GM12873 (cell line): ENCODE measurements at regions not wholly inside any gene's neighbourhood (a gene's known extent, or its start where the extent isn't known, plus 50 kb on each side); places are given as distances from the start of the nearest gene placed in this dataset.

ENCODE experiments used
- TF ChIP-seq, protein P1 (sequence below): IDR thresholded peaks from 2 replicates; pipeline ENCODE4 v1.5.1; 2012; ENCODE audit warnings: low read depth, mild to moderate bottlenecking, moderate library complexity, low read length, control low read depth; ENCODE audit not compliant: insufficient read depth; ENCODE audit errors: missing control alignments

DNA sequence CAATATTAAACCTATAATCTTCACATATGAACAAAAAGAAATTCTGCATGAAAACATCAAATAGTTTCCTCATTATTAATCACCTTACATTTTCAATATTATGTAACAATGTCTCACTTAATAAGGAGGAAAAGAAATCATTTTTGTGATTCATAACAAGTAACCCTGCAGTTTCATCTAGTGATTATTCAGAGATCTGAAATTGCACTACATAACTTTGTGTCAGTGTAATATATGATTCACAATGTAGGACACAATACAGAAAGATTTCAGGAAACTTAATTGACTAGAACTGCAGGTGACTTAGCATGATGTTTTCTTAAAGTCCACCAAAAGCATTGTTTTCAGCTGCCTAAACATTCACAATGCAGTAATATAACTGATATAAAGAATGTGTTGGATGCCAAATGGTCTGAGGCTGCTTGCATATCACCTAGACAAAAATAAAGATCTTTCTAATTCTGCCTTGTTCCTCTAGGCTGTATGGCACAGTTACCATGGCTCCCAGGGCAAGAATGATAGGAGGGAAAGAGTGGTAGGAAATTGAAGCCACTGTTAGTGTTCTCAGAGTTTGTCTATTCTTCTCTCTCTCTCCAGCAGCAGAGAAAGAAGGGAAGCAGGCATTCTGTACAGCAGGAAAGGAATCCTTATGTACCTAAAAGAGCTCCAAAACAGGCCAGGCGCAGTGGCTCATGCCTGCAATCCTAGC is 366.6 kb downstream of the FSIP2 start:
- TF ChIP-seq, protein P1, sequence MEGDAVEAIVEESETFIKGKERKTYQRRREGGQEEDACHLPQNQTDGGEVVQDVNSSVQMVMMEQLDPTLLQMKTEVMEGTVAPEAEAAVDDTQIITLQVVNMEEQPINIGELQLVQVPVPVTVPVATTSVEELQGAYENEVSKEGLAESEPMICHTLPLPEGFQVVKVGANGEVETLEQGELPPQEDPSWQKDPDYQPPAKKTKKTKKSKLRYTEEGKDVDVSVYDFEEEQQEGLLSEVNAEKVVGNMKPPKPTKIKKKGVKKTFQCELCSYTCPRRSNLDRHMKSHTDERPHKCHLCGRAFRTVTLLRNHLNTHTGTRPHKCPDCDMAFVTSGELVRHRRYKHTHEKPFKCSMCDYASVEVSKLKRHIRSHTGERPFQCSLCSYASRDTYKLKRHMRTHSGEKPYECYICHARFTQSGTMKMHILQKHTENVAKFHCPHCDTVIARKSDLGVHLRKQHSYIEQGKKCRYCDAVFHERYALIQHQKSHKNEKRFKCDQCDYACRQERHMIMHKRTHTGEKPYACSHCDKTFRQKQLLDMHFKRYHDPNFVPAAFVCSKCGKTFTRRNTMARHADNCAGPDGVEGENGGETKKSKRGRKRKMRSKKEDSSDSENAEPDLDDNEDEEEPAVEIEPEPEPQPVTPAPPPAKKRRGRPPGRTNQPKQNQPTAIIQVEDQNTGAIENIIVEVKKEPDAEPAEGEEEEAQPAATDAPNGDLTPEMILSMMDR: no peak

DNA sequence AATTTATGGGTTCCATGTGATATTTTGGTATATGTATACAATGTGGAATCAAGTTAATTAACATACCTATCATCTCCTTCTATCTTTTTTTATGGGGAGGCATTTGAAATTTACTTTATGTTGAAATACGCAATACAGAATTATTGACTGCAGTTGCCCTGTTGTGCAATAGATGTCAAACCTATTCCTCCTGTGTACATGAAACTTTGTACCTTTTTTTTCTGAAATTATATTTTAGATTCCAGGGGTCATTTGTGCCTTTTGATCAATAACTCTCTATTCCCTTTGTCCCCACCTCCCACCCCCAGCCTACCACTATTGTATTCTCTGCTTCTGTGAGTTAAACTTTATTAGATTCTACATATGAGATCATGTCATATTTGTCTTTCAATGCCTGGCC is 369.9 kb downstream of the FSIP2 start:
- TF ChIP-seq, protein P1: no peak

DNA sequence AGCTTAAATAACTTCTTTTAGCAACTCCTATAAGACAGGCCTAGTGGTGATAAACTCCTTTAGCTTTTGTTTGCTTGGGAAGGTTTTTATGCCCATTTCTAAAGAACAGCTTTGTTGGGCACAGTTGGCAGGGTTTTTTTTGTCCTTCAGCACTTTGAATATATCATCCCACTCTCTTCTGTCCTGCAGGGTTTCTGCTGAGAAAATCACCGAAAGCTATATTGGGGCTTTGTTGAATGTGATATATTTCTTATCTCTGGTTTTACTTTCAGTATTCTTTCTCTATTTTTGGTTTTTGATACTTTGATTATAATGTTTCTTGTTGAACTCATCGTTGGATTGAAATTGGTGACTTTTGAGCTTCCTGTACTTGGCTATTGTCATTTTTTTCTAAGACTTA is 372.8 kb upstream of the ZC3H15 start:
- TF ChIP-seq, protein P1: no peak

DNA sequence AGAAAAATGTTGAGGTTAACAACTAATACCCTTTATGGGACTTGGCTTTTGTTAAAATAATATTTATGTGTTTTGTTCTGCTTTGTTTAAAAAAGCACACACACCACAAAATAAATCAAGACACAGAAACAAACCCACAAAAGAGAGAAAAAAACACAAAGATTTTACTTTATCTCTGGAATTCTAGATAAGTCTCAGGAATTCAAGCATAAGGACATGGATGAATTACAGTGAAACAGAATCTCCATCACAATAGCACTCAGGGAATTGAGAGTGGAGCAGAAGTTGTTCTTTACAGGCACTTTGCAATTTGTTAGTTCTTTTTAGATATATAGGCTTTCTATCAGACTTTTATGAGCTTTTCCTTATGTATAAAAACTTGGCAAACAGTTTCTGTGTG is 360.9 kb upstream of the ZC3H15 start:
- TF ChIP-seq, protein P1: no peak

DNA sequence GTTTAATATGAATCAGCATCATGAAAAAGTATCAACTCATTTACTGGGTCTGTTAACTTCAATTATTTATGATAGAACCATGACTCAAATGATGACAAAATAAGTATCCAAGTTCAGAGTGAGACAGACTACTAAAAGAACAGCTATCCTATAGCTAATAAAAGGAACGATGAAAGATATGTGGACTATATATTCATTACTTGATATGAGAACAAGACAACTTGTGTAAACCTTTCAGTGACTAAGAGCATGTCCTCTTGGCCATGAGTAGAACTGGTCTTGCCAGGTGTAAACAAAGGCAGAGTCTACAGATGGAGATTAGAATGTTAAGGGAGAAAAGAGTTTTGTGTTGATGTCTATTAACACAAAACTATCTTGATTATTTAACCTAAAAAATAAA is 360.4 kb upstream of the ZC3H15 start:
- TF ChIP-seq, protein P1: no peak

DNA sequence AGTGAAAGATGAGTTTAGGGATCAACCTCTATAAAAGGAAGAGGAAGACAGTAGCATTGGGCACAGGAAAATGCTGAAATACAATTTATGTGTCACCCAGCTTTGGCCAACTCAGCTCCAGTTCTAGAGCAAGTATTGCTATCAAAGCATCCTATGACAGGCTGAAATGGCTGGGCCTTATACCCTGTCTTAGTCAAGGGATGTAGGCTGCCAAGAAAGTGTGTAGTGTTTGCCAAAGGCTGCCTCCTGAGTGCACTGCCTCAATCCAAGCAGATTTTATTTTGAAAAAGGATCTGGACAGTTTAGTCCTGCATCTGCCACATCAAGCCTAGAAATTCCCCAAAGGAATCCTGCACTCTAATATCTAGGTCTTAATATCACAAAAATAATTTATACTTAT is 359.9 kb upstream of the ZC3H15 start:
- TF ChIP-seq, protein P1: no peak

DNA sequence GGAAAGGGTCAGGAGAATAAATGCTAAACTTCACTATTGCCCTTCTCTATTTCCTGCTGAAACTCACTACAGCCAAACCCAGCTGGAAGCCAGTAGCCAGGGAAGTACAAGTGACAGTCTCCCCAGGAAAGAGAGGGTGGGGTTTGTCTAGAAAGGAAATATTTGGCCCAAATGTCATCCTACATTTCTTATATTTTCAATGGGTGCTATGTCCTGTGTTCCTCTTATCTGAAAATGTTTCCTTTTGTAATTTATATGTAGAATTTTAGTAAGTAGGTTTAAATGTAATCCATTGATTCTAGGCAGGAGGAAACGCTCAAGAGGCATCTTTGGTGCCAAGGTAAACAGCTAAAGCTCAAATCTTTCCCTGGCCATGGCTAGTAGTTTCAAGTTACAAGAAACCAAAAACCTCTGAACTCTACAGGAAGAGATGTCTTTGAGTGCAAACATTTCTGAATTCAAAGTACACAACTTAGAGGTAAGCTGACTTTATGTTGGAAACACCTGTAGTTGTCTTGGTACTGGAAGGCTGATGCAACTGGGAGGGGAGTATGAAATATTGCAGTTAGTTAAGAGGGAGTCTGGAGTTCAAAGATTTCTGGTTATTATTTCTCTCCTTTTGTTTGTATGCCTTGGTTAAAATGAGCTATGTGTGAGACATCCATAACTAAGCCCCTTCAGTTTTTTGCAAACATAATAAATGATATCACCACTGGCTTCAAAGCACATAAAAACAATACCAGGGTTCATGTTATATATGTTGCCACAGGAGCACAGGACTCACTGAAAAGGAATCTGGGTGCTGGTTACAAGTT is 356.1 kb upstream of the ZC3H15 start:
- TF ChIP-seq, protein P1: no peak
